ENCODE measurements at regions not wholly inside any gene's neighbourhood (a gene's known extent, or its start where the extent isn't known, plus 50 kb on each side); places are given as distances from the start of the nearest gene placed in this dataset.

DNA sequence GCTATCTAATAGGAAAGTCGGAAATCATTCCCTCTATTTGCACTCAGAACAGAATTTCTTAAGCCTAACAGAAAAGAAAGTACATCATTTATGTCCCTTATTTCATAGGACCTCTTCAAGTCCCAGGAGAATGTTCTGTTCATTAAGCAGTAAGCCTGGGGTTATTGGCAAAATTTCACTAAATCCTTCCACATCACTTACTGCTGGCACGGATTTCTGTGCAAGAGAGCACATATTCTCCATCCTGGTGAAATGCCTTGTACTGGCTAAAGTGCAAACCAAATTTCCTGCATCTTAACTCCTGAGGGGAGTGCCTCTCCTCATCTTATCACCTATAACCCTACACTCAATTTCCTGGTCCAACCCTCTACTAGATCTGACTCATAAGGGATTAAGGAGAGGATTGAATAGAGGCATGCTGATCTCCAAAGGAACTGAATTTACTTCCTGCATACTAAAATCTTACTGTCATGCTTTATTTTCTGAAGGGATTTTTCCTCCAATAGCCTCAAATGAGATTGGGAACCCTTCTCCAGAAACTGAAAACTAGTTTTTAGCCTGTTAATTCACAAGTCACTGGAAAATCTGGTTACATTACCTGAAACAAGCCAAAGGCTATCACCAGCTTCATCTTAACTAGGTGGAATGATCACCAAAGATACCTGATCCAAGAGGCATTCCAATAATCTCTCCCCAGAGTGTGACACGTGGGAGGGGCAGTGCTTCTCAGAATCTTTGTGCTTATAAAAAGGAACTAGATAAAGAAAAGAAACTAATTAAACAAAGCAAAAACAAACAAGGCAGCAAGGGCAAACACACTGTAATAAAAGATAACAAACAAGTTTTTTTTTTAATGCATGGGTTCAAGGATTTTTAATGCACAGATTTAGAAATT lies 311.1 kb downstream of the NR4A2 start:
- H3K4me1 ChIP-seq = no peaks in the 10 kb centered on the region
- DNase-seq = no peak
- no peak for ATAC-seq (ENCODE audit: low FRiP score in 2 of 2)

DNA sequence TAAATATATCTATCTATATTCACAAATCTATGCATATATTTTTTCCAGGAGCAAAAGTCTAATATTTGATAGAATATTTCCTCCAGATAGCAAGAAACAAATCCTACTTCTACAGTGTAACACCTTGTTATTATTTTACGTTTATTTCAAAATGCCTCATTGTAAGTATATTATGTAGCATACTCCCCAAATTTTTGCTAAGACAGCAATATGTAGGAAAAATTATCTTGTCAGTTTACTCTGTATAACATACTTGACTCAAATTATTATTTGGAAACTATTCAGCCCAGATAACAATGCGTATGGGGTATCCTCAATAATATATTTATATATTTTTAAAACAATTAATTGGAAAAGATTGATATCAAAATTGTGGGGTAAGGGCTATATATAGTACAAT lies 313.2 kb downstream of the NR4A2 start:
- no peaks in the 10 kb centered on the region for H3K4me1 ChIP-seq
- no peak overlapping the region for H3K4me3 ChIP-seq
- ATAC-seq (ENCODE audit: low FRiP score in 2 of 2) (no peak), DNase-seq (no peak)
- no peak overlapping the region for H3K27ac ChIP-seq
- WGBS, 2 donors = 93 to 96% methylated on average over 2 of the region's 2 CpGs
- H3K36me3 ChIP-seq = no peaks in the 10 kb centered on the region
- H3K9me3 ChIP-seq = no peaks in the 10 kb centered on the region
- no peaks in the 10 kb centered on the region for H3K27me3 ChIP-seq
- TF ChIP-seq, protein P1, sequence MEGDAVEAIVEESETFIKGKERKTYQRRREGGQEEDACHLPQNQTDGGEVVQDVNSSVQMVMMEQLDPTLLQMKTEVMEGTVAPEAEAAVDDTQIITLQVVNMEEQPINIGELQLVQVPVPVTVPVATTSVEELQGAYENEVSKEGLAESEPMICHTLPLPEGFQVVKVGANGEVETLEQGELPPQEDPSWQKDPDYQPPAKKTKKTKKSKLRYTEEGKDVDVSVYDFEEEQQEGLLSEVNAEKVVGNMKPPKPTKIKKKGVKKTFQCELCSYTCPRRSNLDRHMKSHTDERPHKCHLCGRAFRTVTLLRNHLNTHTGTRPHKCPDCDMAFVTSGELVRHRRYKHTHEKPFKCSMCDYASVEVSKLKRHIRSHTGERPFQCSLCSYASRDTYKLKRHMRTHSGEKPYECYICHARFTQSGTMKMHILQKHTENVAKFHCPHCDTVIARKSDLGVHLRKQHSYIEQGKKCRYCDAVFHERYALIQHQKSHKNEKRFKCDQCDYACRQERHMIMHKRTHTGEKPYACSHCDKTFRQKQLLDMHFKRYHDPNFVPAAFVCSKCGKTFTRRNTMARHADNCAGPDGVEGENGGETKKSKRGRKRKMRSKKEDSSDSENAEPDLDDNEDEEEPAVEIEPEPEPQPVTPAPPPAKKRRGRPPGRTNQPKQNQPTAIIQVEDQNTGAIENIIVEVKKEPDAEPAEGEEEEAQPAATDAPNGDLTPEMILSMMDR (IDR thresholded peaks at IDR 0.05) = no peak
- TF ChIP-seq EP300 (IDR thresholded peaks at IDR 0.05) (no peak), POLR2AphosphoS5 (IDR thresholded peaks at IDR 0.05) (no peak), POLR2A (IDR thresholded peaks at IDR 0.05) (no peak)

More for the DNA sequence above, 311.1 kb downstream of the NR4A2 start:
- no peaks in the 10 kb centered on the region for H3K9me3 ChIP-seq
- no peaks in the 10 kb centered on the region for H3K36me3 ChIP-seq
- no peaks in the 10 kb centered on the region for H3K27me3 ChIP-seq
- TF ChIP-seq, protein P1 (IDR thresholded peaks at IDR 0.05) = no peak
- TF ChIP-seq EP300 (IDR thresholded peaks at IDR 0.05) (no peak), POLR2AphosphoS5 (IDR thresholded peaks at IDR 0.05) (no peak), POLR2A (IDR thresholded peaks at IDR 0.05) (no peak)
- 68 to 74% methylated on average over 3 of the region's 3 CpGs for WGBS, 2 donors
- no peak overlapping the region for H3K27ac ChIP-seq
- H3K4me3 ChIP-seq = no peak overlapping the region

DNA sequence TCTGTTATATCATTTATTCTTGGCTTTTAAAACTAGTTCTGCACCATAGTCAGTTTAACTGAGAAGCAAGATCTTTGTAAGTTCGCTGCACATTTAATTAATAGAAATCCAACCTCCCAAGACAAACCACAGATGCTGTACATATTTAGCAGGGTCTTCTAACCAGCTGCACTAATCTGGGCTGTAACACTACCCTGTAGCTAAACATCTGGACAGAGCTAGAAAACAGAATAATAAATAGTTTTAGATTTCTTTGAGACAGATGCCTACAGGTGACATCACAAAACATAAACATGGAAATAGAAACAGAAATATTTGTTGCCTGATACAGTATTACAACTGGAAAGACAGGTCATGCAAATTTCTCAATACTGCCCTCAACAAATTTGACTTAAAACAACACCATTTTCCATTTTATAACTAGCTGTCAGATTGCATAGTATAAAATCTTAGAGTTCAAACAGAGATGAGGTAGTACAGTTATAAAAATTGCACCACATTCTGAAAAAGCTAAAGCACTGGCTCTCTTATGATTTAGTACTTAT lies 315.1 kb downstream of the NR4A2 start:
- Histone ChIP-seq H3K27ac (no peak overlapping the region), H3K4me3 (no peak overlapping the region), H3K27me3 (no peaks in the 10 kb centered on the region), H3K36me3 (no peaks in the 10 kb centered on the region), H3K9me3 (no peaks in the 10 kb centered on the region), H3K4me1 (no peaks in the 10 kb centered on the region)
- 68 to 71% methylated on average over 1 of the region's 1 CpG for WGBS, 2 donors
- ATAC-seq (ENCODE audit: low FRiP score in 2 of 2) = no peak
- DNase-seq = no peak
- TF ChIP-seq POLR2AphosphoS5 (IDR thresholded peaks at IDR 0.05) (no peak), POLR2A (IDR thresholded peaks at IDR 0.05) (no peak), EP300 (IDR thresholded peaks at IDR 0.05) (no peak)
- TF ChIP-seq, protein P1 (IDR thresholded peaks at IDR 0.05) = no peak

DNA sequence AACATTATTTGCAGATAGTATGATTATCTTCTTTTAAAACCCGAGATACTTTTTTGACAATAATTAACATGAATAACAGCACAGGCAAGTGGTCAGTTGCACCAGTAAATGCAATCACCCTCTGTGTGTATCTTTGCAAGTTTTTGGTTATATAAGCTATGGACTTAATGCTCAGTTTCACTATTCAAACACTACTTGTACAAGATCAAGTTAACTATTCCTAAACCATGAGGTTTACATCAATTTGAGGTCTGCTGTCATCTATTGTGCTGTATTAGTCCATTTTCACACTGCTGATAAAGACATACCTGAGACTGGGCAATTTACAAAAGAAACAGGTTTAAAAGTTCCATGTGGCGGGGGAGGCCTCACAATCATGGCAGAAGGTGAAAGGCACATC lies 323.2 kb downstream of the NR4A2 start:
- Histone ChIP-seq H3K9me3 (no peaks in the 10 kb centered on the region), H3K27me3 (no peaks in the 10 kb centered on the region), H3K4me1 (no peaks in the 10 kb centered on the region), H3K36me3 (no peaks in the 10 kb centered on the region), H3K4me3 (no peak overlapping the region), H3K27ac (no peak overlapping the region)
- no peak for ATAC-seq (ENCODE audit: low FRiP score in 2 of 2)
- 79 to 81% methylated on average over 2 of the region's 2 CpGs for WGBS, 2 donors
- no peak for DNase-seq
- TF ChIP-seq, protein P1 (IDR thresholded peaks at IDR 0.05) = no peak
- no peak for TF ChIP-seq EP300 (IDR thresholded peaks at IDR 0.05)
- no peak for TF ChIP-seq POLR2AphosphoS5 (IDR thresholded peaks at IDR 0.05)
- TF ChIP-seq POLR2A (IDR thresholded peaks at IDR 0.05) = no peak
